Heart left ventricle (tissue), 16 donors: ENCODE measurements at regions not wholly inside any gene's neighbourhood (a gene's known extent, or its start where the extent isn't known, plus 50 kb on each side); places are given as distances from the start of the nearest gene placed in this dataset.

Source experiments
- ATAC-seq, 4 donors: fragments of 200-7000 bp; cut with Tn5 transposase; one replicate each; pipeline ENCODE4 v1.9.1; 2020 to 2022; ENCODE audit warnings: moderate library complexity in 4 of 4, mild to moderate bottlenecking in 3 of 4, moderate number of reproducible peaks in 1 of 4
- DNase-seq, 5 donors: peaks; one replicate each; pipeline ENCODE4 v3.0.0-alpha.2; 2020
- H3K27ac ChIP-seq, 12 donors: fragments of 200-600 bp; sonication (generic) in 4 of 12; one replicate each; pipeline versions ENCODE4 v1.5.0 to v1.8.0; 2016 to 2022; ENCODE audit warnings: mild to moderate bottlenecking in 2 of 12
- H3K27me3 ChIP-seq, 9 donors: fragments of 200-600 bp; sonication (generic) in 2 of 9; one replicate each; pipeline versions ENCODE4 v1.5.1 to v1.8.0; 2016 to 2022; ENCODE audit warnings: mild to moderate bottlenecking in 3 of 9
- H3K36me3 ChIP-seq, 9 donors: fragments of 200-600 bp; sonication (generic) in 2 of 9; one replicate each; pipeline versions ENCODE4 v1.5.0 to v1.8.0; 2018 to 2022; ENCODE audit warnings: mild to moderate bottlenecking in 2 of 9
- H3K4me1 ChIP-seq, 12 donors: fragments of 200-600 bp; sonication (generic) in 4 of 12; one replicate each; pipeline versions ENCODE4 v1.5.0 to v1.8.0; 2016 to 2022; ENCODE audit warnings: mild to moderate bottlenecking in 3 of 12
- H3K4me3 ChIP-seq, 12 donors: fragments of 200-600 bp; sonication (generic) in 4 of 12; one replicate each; pipeline versions ENCODE4 v1.5.0 to v1.8.0; 2017 to 2022; ENCODE audit warnings: mild to moderate bottlenecking in 9 of 12, moderate library complexity in 4 of 12
- H3K9me3 ChIP-seq, 12 donors: fragments of 200-600 bp; sonication (generic) in 4 of 12; one replicate each; pipeline versions ENCODE4 v1.5.0 to v1.8.0; 2016 to 2022; ENCODE audit warnings: mild to moderate bottlenecking in 1 of 12
- CTCF ChIP-seq, 12 donors: fragments of 200-600 bp; sonication (generic) in 4 of 12; IDR thresholded peaks; one replicate each; pipeline versions ENCODE4 v1.5.0 to v1.8.0; 2018 to 2022; ENCODE audit warnings: antibody characterized with exemption in 12 of 12, mild to moderate bottlenecking in 5 of 12
- POLR2A ChIP-seq, 2 donors: fragments of 450-650 bp; IDR thresholded peaks; one replicate each; pipeline ENCODE4 v1.6.1; 2017; ENCODE audit warnings: antibody characterized with exemption in 2 of 2, mild to moderate bottlenecking in 2 of 2, moderate library complexity in 2 of 2
- WGBS, 4 donors: extraction: QIAGEN DNeasy Blood & Tissue Kit in 2 of 4; methylation state at CpG; one replicate each; pipeline versions ENCODE4 v1.1.5 to v1.1.7; 2013 to 2018; 5-methylcytosine and 5-hydroxymethylcytosine counted together
- intact Hi-C, 10 donors: fragments of 100-400 bp; cut with DNase I; formaldehyde crosslinking; loops; one replicate each; pipeline versions ENCODE4 v1.11.1 to v1.14.2; 2022
- donor health status: ischemic (EF 13 %, LVEDD 7.1; RV severe dilation, severe dysfunction).
- donor health status: healthy with polysubstance abuse.
- donor health status: DM: no; HTN: yes; CAD: no.
- donor health status: DM: no; HTN: no; CAD: no.
- donor health status: ischemic (EF 25% LVEDD 6.9; RV normal size, moderate dysfunction).
- donor health status: ischemic (EF 25% LVEDD 5.7; RV mildly dilated, moderate dysfunction).
- donor health status: healthy.
- donor health status: DM: yes; HTN: yes; CAD: no.
- donor health status: ischemic (EF 35%, LVEDD 5.7; RV mildly dilated, moderate dysfunction).
- donor health status: nonischemic (EF 11% LVEDD 7.7; RV severe dilation, severe dysfunction).
- donor health status: DM: yes; HTN: yes; CAD: no.
- donor health status: PGD.
- donor health status: ischemic (EF 29% LVEDD 5.4; RV normal size, mild dysfunction).
- donor health status: nonischemic (EF 23%, LVEDD 6.1; RV moderate dilation, normal function).

GRCh38 chr12:112559784-112560183, 141.0 kb downstream of the PTPN11 start:
- peaks cover 0 to 11% (median 0%) of the 10 kb centered on the region in 9 donors for H3K27me3 ChIP-seq
- ATAC-seq = no peak
- H3K36me3 ChIP-seq = no peaks in the 10 kb centered on the region
- no peak overlapping the region for H3K27ac ChIP-seq
- no peak overlapping the region for H3K4me3 ChIP-seq
- H3K4me1 ChIP-seq = no peaks in the 10 kb centered on the region
- WGBS, 4 donors = 69 to 74% (median 73%) methylated on average over 2 of the region's 2 CpGs
- H3K9me3 ChIP-seq = no peaks in the 10 kb centered on the region
- intact Hi-C loops = no loop called here
- TF ChIP-seq CTCF (IDR thresholded peaks at IDR 0.05) = no peak
- TF ChIP-seq POLR2A (IDR thresholded peaks at IDR 0.05) = no peak
- DNase-seq = no peak

GRCh38 chr12:112564160-112564784, 145.5 kb downstream of the PTPN11 start:
- ATAC-seq (no peak), DNase-seq (no peak)
- H3K4me3 ChIP-seq = no peak overlapping the region
- intact Hi-C loops = no loop called here
- no peaks in the 10 kb centered on the region for H3K9me3 ChIP-seq
- no peak for TF ChIP-seq POLR2A (IDR thresholded peaks at IDR 0.05)
- no peak for TF ChIP-seq CTCF (IDR thresholded peaks at IDR 0.05)
- no peaks in the 10 kb centered on the region for H3K36me3 ChIP-seq
- H3K27me3 ChIP-seq = peaks cover 0 to 7% (median 0%) of the 10 kb centered on the region in 9 donors
- 69 to 73% (median 71%) methylated on average over 11 of the region's 11 CpGs for WGBS, 4 donors
- H3K4me1 ChIP-seq = no peaks in the 10 kb centered on the region
- H3K27ac ChIP-seq = no peak overlapping the region

- no peaks in the 10 kb centered on the region for H3K9me3 ChIP-seq
- no peak overlapping the region for H3K4me3 ChIP-seq
- no peaks in the 10 kb centered on the region for H3K36me3 ChIP-seq
- WGBS, 4 donors = 50 to 80% (median 70%) methylated on average over 2 of the region's 2 CpGs
- TF ChIP-seq CTCF (IDR thresholded peaks at IDR 0.05) = no peak
- TF ChIP-seq POLR2A (IDR thresholded peaks at IDR 0.05) = no peak
- no peak for ATAC-seq
- no peak for DNase-seq
- no peak overlapping the region for H3K27ac ChIP-seq
- intact Hi-C loops = no loop called here
- peaks cover 0 to 19% (median 8%) of the 10 kb centered on the region in 9 donors for H3K27me3 ChIP-seq
- H3K4me1 ChIP-seq = peaks cover 0 to 4% (median 0%) of the 10 kb centered on the region in 12 donors
Observed at GRCh38 chr12:112568641-112569040, 149.9 kb downstream of the PTPN11 start.

GRCh38 chr12:112570096-112570495, 151.3 kb downstream of the PTPN11 start:
- TF ChIP-seq CTCF (IDR thresholded peaks at IDR 0.05) (no peak), POLR2A (IDR thresholded peaks at IDR 0.05) (no peak)
- WGBS, 4 donors = 44 to 53% (median 52%) methylated on average over 7 of the region's 7 CpGs
- ATAC-seq = no peak
- Histone ChIP-seq H3K27me3 (peaks cover 0 to 14% (median 11%) of the 10 kb centered on the region in 9 donors), H3K27ac (no peak overlapping the region), H3K4me3 (no peak overlapping the region), H3K9me3 (no peaks in the 10 kb centered on the region), H3K36me3 (no peaks in the 10 kb centered on the region), H3K4me1 (peaks cover 0 to 6% (median 0%) of the 10 kb centered on the region in 12 donors)
- no peak for DNase-seq
- intact Hi-C loops = no loop called here
